ENCODE measurements at regions not wholly inside any gene's neighbourhood (a gene's known extent, or its start where the extent isn't known, plus 50 kb on each side); places are given as distances from the start of the nearest gene placed in this dataset.

GRCh38 chr4:24236532-24236931, 346.7 kb upstream of the PPARGC1A start:
- intact Hi-C loops (cut with DNase I; ENCODE audit: low total_unique reads), result no loop called here
- H3K27ac ChIP-seq, result no peak overlapping the region

GRCh38 chr4:24236120-24236519, 346.3 kb upstream of the PPARGC1A start:
- DNase-seq, result no peak
- Histone ChIP-seq H3K27me3 (no peaks in the 10 kb centered on the region), H3K4me3 (no peak overlapping the region), H3K27ac (no peak overlapping the region), H3K36me3 (no peaks in the 10 kb centered on the region), H3K9me3 (no peaks in the 10 kb centered on the region), H3K4me1 (no peaks in the 10 kb centered on the region)
- TF ChIP-seq, protein P1, sequence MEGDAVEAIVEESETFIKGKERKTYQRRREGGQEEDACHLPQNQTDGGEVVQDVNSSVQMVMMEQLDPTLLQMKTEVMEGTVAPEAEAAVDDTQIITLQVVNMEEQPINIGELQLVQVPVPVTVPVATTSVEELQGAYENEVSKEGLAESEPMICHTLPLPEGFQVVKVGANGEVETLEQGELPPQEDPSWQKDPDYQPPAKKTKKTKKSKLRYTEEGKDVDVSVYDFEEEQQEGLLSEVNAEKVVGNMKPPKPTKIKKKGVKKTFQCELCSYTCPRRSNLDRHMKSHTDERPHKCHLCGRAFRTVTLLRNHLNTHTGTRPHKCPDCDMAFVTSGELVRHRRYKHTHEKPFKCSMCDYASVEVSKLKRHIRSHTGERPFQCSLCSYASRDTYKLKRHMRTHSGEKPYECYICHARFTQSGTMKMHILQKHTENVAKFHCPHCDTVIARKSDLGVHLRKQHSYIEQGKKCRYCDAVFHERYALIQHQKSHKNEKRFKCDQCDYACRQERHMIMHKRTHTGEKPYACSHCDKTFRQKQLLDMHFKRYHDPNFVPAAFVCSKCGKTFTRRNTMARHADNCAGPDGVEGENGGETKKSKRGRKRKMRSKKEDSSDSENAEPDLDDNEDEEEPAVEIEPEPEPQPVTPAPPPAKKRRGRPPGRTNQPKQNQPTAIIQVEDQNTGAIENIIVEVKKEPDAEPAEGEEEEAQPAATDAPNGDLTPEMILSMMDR (IDR thresholded peaks at IDR 0.05), result no peak
- intact Hi-C loops (cut with DNase I; ENCODE audit: low total_unique reads), result no loop called here

More at GRCh38 chr4:24236532-24236931, 346.7 kb upstream of the PPARGC1A start:
- Histone ChIP-seq H3K27me3 (no peaks in the 10 kb centered on the region), H3K9me3 (no peaks in the 10 kb centered on the region), H3K36me3 (no peaks in the 10 kb centered on the region), H3K4me3 (no peak overlapping the region), H3K4me1 (no peaks in the 10 kb centered on the region)
- no peak for DNase-seq
- TF ChIP-seq, protein P1 (IDR thresholded peaks at IDR 0.05), result no peak

DNA sequence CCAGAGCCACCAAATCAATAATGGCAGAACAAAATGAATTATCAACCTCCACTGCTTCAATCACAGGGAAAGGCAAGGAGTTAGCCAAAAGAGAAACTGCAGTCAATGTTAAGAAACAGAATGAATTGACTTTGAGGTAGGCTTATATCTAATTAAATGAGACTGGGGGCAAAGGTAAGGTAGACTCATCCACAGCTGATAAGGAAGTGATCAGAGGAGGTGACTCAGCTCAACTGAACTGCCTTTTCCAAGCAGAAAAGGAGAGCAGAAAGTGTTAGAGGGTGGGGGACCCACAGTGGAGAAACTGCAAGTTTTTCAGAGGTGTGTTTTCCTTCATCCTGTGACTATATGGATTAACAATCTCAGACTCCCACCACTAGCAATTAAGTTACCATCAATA, 345.8 kb upstream of the PPARGC1A start:
- TF ChIP-seq, protein P1 (IDR thresholded peaks at IDR 0.05), result no peak
- Histone ChIP-seq H3K27me3 (no peaks in the 10 kb centered on the region), H3K36me3 (no peaks in the 10 kb centered on the region), H3K9me3 (no peaks in the 10 kb centered on the region), H3K27ac (no peak overlapping the region), H3K4me3 (no peak overlapping the region), H3K4me1 (no peaks in the 10 kb centered on the region)
- intact Hi-C loops (cut with DNase I; ENCODE audit: low total_unique reads), result no loop called here
- no peak for DNase-seq

DNA sequence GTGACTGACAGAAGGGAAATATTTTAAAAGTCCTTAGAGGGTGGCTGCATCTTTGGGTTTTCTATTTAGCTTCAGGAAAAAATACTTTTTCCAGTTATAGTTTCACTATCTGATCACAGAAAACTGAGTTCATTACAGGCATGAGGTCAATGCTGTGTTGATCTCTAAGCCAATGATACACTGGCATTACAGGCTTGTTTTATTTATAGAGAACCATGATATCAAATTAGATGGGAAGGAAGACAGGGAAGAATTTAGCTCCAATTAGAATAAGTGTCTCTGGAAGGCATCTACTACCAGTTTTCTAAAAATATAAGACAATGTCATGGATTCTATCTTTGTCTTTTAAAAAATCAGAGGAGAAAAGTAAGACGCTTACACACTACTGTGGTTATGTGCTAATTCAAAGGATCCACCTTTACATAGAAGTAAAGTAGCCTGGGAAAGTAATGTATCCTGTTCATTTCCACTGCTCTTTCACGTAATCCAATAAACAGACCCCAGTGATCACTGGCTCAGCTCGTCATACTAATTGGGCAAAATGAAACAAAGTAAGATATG, 344.5 kb upstream of the PPARGC1A start:
- Histone ChIP-seq H3K27me3 (no peaks in the 10 kb centered on the region), H3K4me1 (no peaks in the 10 kb centered on the region), H3K4me3 (no peak overlapping the region), H3K27ac (no peak overlapping the region), H3K9me3 (no peaks in the 10 kb centered on the region), H3K36me3 (no peaks in the 10 kb centered on the region)
- DNase-seq, result no peak
- intact Hi-C loops (cut with DNase I; ENCODE audit: low total_unique reads), result no loop called here
- TF ChIP-seq, protein P1 (IDR thresholded peaks at IDR 0.05), result no peak

GRCh38 chr4:24230955-24231354, 341.1 kb upstream of the PPARGC1A start:
- Histone ChIP-seq H3K27me3 (no peaks in the 10 kb centered on the region), H3K27ac (no peak overlapping the region), H3K4me1 (peaks cover 0 to 5% (median 0%) of the 10 kb centered on the region in 4 donors), H3K4me3 (no peak overlapping the region), H3K36me3 (no peaks in the 10 kb centered on the region), H3K9me3 (no peaks in the 10 kb centered on the region)
- intact Hi-C loops (cut with DNase I; ENCODE audit: low total_unique reads), result no loop called here
- TF ChIP-seq, protein P1 (IDR thresholded peaks at IDR 0.05), result no peak
- DNase-seq, result no peak

DNA sequence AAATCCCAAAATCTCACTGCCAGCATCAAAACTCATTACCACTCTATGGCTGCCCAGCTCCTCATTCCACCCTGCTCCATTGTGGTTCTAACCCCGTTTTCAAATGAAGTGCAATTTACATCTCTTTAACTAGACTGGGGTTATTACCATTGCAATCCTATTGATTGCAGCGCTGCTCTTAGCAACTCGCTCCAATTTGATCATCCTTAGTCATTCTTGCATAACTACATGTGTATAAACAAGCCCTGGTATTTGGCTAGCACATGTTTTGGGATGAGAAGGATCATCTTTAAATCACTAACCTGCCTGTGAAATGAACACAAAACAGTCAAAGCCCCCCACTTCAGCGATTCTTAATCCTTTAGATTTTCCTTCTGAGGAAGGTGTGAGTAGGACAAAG, 340.1 kb upstream of the PPARGC1A start:
- Histone ChIP-seq H3K4me3 (no peak overlapping the region), H3K4me1 (peaks cover 0 to 5% (median 0%) of the 10 kb centered on the region in 4 donors), H3K36me3 (no peaks in the 10 kb centered on the region), H3K27me3 (peaks cover 0 to 2% of the 10 kb centered on the region in 2 donors), H3K9me3 (no peaks in the 10 kb centered on the region), H3K27ac (no peak overlapping the region)
- DNase-seq, result no peak
- TF ChIP-seq, protein P1 (IDR thresholded peaks at IDR 0.05), result no peak
- intact Hi-C loops (cut with DNase I; ENCODE audit: low total_unique reads), result no loop called here

All from tibial artery (tissue), 4 donors.